Suprapubic skin (tissue), 4 donors: ENCODE measurements at regions not wholly inside any gene's neighbourhood (a gene's known extent, or its start where the extent isn't known, plus 50 kb on each side); places are given as distances from the start of the nearest gene placed in this dataset.

Experiments used
- DNase-seq, 2 donors: peaks; one replicate each; pipeline ENCODE4 v3.0.0-alpha.2; 2019; ENCODE audit warnings: low spot score in 2 of 2
- H3K27ac ChIP-seq: fragments of 200-600 bp; sonication (generic); one replicate; pipeline ENCODE4 v1.5.1; 2019
- H3K27me3 ChIP-seq: fragments of 200-600 bp; sonication (generic); one replicate; pipeline ENCODE4 v1.5.1; 2019
- H3K36me3 ChIP-seq: fragments of 200-600 bp; sonication (generic); one replicate; pipeline ENCODE4 v1.5.1; 2019
- H3K4me1 ChIP-seq: fragments of 200-600 bp; sonication (generic); one replicate; pipeline ENCODE4 v1.5.1; 2019
- H3K4me3 ChIP-seq: fragments of 200-600 bp; sonication (generic); one replicate; pipeline ENCODE4 v1.5.1; 2019; ENCODE audit warnings: mild to moderate bottlenecking
- H3K9me3 ChIP-seq: fragments of 200-600 bp; sonication (generic); one replicate; pipeline ENCODE4 v1.5.1; 2019
- CTCF ChIP-seq, 2 donors: fragments of 200-600 bp in 1 of 2; fragments of 450-650 bp in 1 of 2; sonication (generic) in 1 of 2; IDR thresholded peaks; one replicate each; pipeline ENCODE4 v1.5.1; 2016 to 2019; ENCODE audit warnings: antibody characterized with exemption in 2 of 2, mild to moderate bottlenecking in 1 of 2, moderate library complexity in 1 of 2
- EP300 ChIP-seq: sonication (generic); formaldehyde crosslinking; IDR thresholded peaks from one replicate; pipeline ENCODE4 v1.6.1; 2017; ENCODE audit warnings: antibody characterized with exemption
- POLR2A ChIP-seq, 2 donors: fragments of 450-650 bp; IDR thresholded peaks; one replicate each; pipeline ENCODE4 v1.6.1; 2017; ENCODE audit warnings: antibody characterized with exemption in 2 of 2, mild to moderate bottlenecking in 2 of 2, moderate library complexity in 2 of 2
- POLR2AphosphoS5 ChIP-seq, 3 donors: sonication (generic); formaldehyde crosslinking; IDR thresholded peaks; one replicate each; pipeline ENCODE4 v1.6.1; 2017; ENCODE audit warnings: antibody characterized with exemption in 3 of 3
- WGBS: methylation state at CpG from one replicate; pipeline ENCODE4 v1.1.5; 2018; 5-methylcytosine and 5-hydroxymethylcytosine counted together

GRCh38 chr22:48923996-48924395 lies 903.7 kb downstream of the BRD1 start:
- Histone ChIP-seq H3K9me3 (no peaks in the 10 kb centered on the region), H3K36me3 (no peaks in the 10 kb centered on the region), H3K4me1 (peaks cover 4% of the 10 kb centered on the region), H3K27ac (no peak overlapping the region), H3K4me3 (no peak overlapping the region), H3K27me3 (peaks cover 44% of the 10 kb centered on the region)
- peak in 1 of 2 donors; percentile 20 for DNase-seq
- no peak for TF ChIP-seq POLR2AphosphoS5 (IDR thresholded peaks at IDR 0.05)
- WGBS: 54% methylated on average over 8 of the region's 9 CpGs

- WGBS: 73% methylated on average over 13 of the region's 14 CpGs
- Histone ChIP-seq H3K4me3 (no peak overlapping the region), H3K9me3 (no peaks in the 10 kb centered on the region), H3K27ac (no peak overlapping the region), H3K36me3 (no peaks in the 10 kb centered on the region), H3K4me1 (peaks cover 5% of the 10 kb centered on the region), H3K27me3 (peaks cover 46% of the 10 kb centered on the region)
- peak in 1 of 2 donors; percentile 28 for DNase-seq
- no peak for TF ChIP-seq CTCF (IDR thresholded peaks at IDR 0.05)
- TF ChIP-seq EP300: no peak
- no peak for TF ChIP-seq POLR2AphosphoS5 (IDR thresholded peaks at IDR 0.05)
These were observed 904.4 kb downstream of the BRD1 start for GRCh38 chr22:48923165-48923865.

- peaks cover 5% of the 10 kb centered on the region for H3K4me1 ChIP-seq
- WGBS: 79% methylated on average over 9 of the region's 13 CpGs
- peak in 1 of 2 donors; percentile 14 for DNase-seq
- H3K27me3 ChIP-seq: peaks cover 60% of the 10 kb centered on the region
- H3K4me3 ChIP-seq: no peak overlapping the region
- TF ChIP-seq CTCF (IDR thresholded peaks at IDR 0.05) (no peak), EP300 (no peak), POLR2AphosphoS5 (IDR thresholded peaks at IDR 0.05) (no peak), POLR2A (IDR thresholded peaks at IDR 0.05) (no peak)
- no peak overlapping the region for H3K27ac ChIP-seq
- H3K36me3 ChIP-seq: no peaks in the 10 kb centered on the region
- no peaks in the 10 kb centered on the region for H3K9me3 ChIP-seq
These were observed 906.2 kb downstream of the BRD1 start for GRCh38 chr22:48921411-48921903.

GRCh38 chr22:48920776-48921241 lies 906.9 kb downstream of the BRD1 start:
- Histone ChIP-seq H3K9me3 (no peaks in the 10 kb centered on the region), H3K27ac (no peak overlapping the region), H3K4me3 (no peak overlapping the region), H3K36me3 (no peaks in the 10 kb centered on the region), H3K27me3 (peaks cover 67% of the 10 kb centered on the region), H3K4me1 (peaks cover 5% of the 10 kb centered on the region)
- TF ChIP-seq POLR2AphosphoS5 (IDR thresholded peaks at IDR 0.05): no peak
- TF ChIP-seq EP300: no peak
- TF ChIP-seq POLR2A (IDR thresholded peaks at IDR 0.05): no peak
- no peak for TF ChIP-seq CTCF (IDR thresholded peaks at IDR 0.05)
- DNase-seq: peak in 1 of 2 donors; percentile 35
- WGBS: 53% methylated on average over 6 of the region's 13 CpGs

GRCh38 chr22:48919851-48920589 lies 907.7 kb downstream of the BRD1 start:
- TF ChIP-seq POLR2A (IDR thresholded peaks at IDR 0.05): no peak
- TF ChIP-seq POLR2AphosphoS5 (IDR thresholded peaks at IDR 0.05): no peak
- TF ChIP-seq EP300: no peak
- TF ChIP-seq CTCF (IDR thresholded peaks at IDR 0.05): no peak
- Histone ChIP-seq H3K4me1 (peaks cover 5% of the 10 kb centered on the region), H3K4me3 (no peak overlapping the region), H3K36me3 (no peaks in the 10 kb centered on the region), H3K9me3 (no peaks in the 10 kb centered on the region), H3K27ac (no peak overlapping the region), H3K27me3 (peaks cover 75% of the 10 kb centered on the region)
- 76% methylated on average over 4 of the region's 17 CpGs for WGBS
- peak in 1 of 2 donors; percentile 40 for DNase-seq
